ENCODE measurements at regions not wholly inside any gene's neighbourhood (a gene's known extent, or its start where the extent isn't known, plus 50 kb on each side); places are given as distances from the start of the nearest gene placed in this dataset.

GRCh38 chr1:244316407-244316806 is 135.3 kb downstream of the ADSS2 start:
- no peak for DNase-seq (ENCODE audit: low read depth)
- H3K4me3 ChIP-seq (ENCODE audit: low read length), result no peak overlapping the region
- TF ChIP-seq CTCF (conservative IDR thresholded peaks at IDR 0.05; ENCODE audit: low read depth, low read length), result no peak

DNA sequence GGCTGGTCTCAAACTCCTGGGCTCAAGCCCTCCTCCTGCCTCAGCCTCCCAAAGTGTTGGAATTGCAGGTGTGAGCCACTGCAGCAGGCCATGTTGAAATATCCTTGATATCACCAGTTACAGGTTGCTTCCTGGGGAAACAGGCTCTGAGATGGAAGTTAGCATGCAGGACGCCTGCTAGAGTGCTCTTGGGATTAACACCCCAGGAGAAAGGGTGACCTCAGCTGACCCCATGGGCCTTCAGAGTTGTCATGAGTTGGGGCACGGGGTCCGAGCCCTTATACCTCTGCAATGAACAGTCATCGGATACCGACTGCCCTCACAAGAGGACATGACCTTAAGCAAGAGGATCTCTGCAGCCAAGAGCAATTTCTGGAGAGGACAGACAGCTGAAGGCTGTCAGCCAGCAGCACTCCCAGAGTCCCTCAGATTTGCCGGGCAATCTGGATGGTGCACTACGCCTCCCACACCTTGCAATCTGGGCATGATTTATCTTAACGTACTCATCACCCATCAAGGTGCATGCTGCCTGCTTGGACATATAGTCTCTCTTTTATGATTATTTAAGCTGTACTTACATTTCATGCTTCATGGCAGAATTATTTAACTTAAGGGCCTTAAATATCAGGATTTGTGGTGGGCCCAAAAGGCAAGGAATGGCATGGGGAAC is 134.6 kb downstream of the ADSS2 start:
- TF ChIP-seq CTCF (conservative IDR thresholded peaks at IDR 0.05; ENCODE audit: low read depth, low read length), result no peak
- no peak overlapping the region for H3K4me3 ChIP-seq (ENCODE audit: low read length)
- no peak for DNase-seq (ENCODE audit: low read depth)

DNA sequence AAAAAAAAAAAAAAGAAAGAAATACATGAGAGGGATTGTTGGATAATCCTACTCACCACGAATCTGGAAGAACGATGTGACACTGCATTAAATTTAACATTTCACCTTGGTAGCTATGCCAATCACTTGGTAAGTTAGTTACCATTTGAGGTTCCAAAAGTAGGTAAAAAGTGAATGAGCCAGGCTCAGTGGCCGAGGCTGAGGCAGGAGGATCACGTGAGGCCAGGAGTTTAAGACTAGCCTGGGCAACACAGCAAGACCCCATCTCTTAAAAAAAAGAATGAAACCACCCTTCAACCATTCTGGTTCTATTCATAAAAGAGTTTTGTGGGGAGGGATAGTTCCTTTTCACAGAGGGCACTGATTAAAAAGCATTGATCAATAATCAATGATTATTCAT is 133.6 kb downstream of the ADSS2 start:
- TF ChIP-seq CTCF (conservative IDR thresholded peaks at IDR 0.05; ENCODE audit: low read depth, low read length), result no peak
- no peak overlapping the region for H3K4me3 ChIP-seq (ENCODE audit: low read length)
- DNase-seq (ENCODE audit: low read depth), result no peak

- no peak overlapping the region for H3K4me3 ChIP-seq (ENCODE audit: low read length)
- TF ChIP-seq CTCF (conservative IDR thresholded peaks at IDR 0.05; ENCODE audit: low read depth, low read length), result no peak
- DNase-seq (ENCODE audit: low read depth), result no peak
Observed at GRCh38 chr1:244318512-244318911, 133.2 kb downstream of the ADSS2 start.

- TF ChIP-seq CTCF (conservative IDR thresholded peaks at IDR 0.05; ENCODE audit: low read depth, low read length), result no peak
- H3K4me3 ChIP-seq (ENCODE audit: low read length), result no peak overlapping the region
Observed at GRCh38 chr1:244319283-244320132, 132.2 kb downstream of the ADSS2 start.

GRCh38 chr1:244322181-244322580 is 129.5 kb downstream of the ADSS2 start:
- no peak overlapping the region for H3K4me3 ChIP-seq (ENCODE audit: low read length)
- no peak for DNase-seq (ENCODE audit: low read depth)
- no peak for TF ChIP-seq CTCF (conservative IDR thresholded peaks at IDR 0.05; ENCODE audit: low read depth, low read length)

More at GRCh38 chr1:244319283-244320132, 132.2 kb downstream of the ADSS2 start:
- DNase-seq (ENCODE audit: low read depth), result no peak
